ENCODE measurements at regions not wholly inside any gene's neighbourhood (a gene's known extent, or its start where the extent isn't known, plus 50 kb on each side); places are given as distances from the start of the nearest gene placed in this dataset.

DNA sequence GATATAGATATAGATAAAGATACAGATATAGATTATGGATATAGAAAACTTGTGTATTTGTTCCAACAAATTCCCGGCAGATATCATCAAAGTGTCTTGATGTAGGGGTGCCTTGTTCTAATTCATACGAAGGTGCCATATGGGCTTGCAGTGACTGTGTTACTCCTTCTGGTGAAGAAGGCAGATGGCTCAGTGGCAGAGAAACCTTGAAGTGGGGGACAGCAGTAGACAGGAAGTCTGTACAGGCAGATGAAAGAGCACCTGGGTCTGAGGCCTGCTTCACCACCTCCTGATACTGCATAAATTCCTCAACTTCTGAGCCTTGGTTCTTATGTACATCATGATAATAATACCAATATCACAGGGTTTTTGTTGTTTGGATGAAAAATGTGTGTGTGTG is 179.5 kb upstream of the GATB start:
- TF ChIP-seq, protein P1, sequence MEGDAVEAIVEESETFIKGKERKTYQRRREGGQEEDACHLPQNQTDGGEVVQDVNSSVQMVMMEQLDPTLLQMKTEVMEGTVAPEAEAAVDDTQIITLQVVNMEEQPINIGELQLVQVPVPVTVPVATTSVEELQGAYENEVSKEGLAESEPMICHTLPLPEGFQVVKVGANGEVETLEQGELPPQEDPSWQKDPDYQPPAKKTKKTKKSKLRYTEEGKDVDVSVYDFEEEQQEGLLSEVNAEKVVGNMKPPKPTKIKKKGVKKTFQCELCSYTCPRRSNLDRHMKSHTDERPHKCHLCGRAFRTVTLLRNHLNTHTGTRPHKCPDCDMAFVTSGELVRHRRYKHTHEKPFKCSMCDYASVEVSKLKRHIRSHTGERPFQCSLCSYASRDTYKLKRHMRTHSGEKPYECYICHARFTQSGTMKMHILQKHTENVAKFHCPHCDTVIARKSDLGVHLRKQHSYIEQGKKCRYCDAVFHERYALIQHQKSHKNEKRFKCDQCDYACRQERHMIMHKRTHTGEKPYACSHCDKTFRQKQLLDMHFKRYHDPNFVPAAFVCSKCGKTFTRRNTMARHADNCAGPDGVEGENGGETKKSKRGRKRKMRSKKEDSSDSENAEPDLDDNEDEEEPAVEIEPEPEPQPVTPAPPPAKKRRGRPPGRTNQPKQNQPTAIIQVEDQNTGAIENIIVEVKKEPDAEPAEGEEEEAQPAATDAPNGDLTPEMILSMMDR (conservative IDR thresholded peaks at IDR 0.05): no peak
- no peak for TF ChIP-seq ZFX (IDR thresholded peaks at IDR 0.05)
